Esophagus (tissue), 2 donors: ENCODE measurements at regions not wholly inside any gene's neighbourhood (a gene's known extent, or its start where the extent isn't known, plus 50 kb on each side); places are given as distances from the start of the nearest gene placed in this dataset.
"Not testable (repeated sequence)": the region's sequence is repeated elsewhere in the genome, so short reads cannot be mapped to it uniquely, and the experiment has no call there.

Experiments
- H3K27ac ChIP-seq, 2 donors: one replicate each; pipeline ENCODE4 v1.5.1; 2013; ENCODE audit warnings: low read depth in 2 of 2, mild to moderate bottlenecking in 2 of 2, inconsistent platforms in 1 of 2, low read length in 1 of 2, moderate library complexity in 1 of 2
- H3K27me3 ChIP-seq, 2 donors: one replicate each; pipeline ENCODE4 v1.6.1; 2013; ENCODE audit warnings: low read length in 2 of 2, control low read depth in 1 of 2, mild to moderate bottlenecking in 1 of 2; ENCODE audit not compliant: insufficient read depth in 2 of 2, control insufficient read depth in 1 of 2
- H3K36me3 ChIP-seq, 2 donors: one replicate each; pipeline ENCODE4 v1.6.1; 2013; ENCODE audit warnings: low read length in 1 of 2; ENCODE audit not compliant: control insufficient read depth in 2 of 2, insufficient read depth in 2 of 2
- H3K4me1 ChIP-seq, 2 donors: one replicate each; pipeline ENCODE4 v1.6.1; 2013; ENCODE audit warnings: low read length in 1 of 2; ENCODE audit not compliant: control insufficient read depth in 2 of 2, insufficient read depth in 2 of 2
- H3K4me3 ChIP-seq, 2 donors: one replicate each; pipeline ENCODE4 v1.5.1; 2013; ENCODE audit warnings: low read length in 2 of 2, mild to moderate bottlenecking in 2 of 2, low read depth in 1 of 2, moderate library complexity in 1 of 2
- H3K9me3 ChIP-seq, 2 donors: one replicate each; pipeline ENCODE4 v1.6.1; 2013; ENCODE audit warnings: mild to moderate bottlenecking in 2 of 2, low read depth in 1 of 2, low read length in 1 of 2, moderate library complexity in 1 of 2; ENCODE audit not compliant: control insufficient read depth in 2 of 2, insufficient read depth in 1 of 2
- WGBS, 2 donors: extraction: QIAGEN DNeasy Blood & Tissue Kit; methylation state at CpG; one replicate each; pipeline ENCODE4 v1.1.7; 2013; 5-methylcytosine and 5-hydroxymethylcytosine counted together
- donor health status: healthy with polysubstance abuse.
- donor health status: Bipolar disorder and iron deficiency.

DNA sequence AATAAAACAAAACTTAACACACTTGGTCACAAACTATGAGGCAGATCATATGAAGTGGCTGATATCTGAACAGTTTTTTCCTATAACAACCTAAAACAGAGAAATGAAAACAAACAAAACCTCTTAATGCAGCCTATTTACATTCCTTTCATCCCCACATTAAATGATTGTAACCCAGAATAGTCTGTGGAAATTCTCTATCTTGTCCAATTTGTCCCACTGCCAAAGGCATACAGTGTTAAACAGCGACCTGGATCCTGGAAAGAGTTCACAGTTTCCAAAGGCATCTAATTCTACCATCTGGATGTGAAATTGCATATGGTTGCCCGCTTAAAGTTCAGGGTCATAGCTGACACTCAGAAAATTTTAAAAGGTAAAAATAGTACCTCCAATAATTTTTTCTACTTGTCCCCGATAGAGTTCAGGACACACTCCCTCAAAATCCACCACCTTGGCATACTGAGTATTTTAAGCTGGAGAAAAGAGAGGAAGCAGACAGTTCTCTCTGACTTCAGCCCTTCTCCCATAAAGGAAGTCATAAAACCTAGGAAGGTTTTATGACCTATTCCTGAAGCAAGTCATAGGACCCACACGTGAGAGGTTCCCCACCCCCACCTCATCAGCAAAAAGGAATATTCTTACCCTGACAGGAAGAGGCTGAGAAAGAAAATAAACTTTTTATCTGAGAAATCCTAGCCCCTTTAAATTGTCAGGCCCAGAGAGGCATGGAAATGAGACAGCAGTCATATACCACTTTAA is 270.2 kb downstream of the PAPSS1 start:
- no peak overlapping the region for H3K27ac ChIP-seq
- no peaks in the 10 kb centered on the region for H3K36me3 ChIP-seq
- 42 to 50% methylated on average over 4 of the region's 4 CpGs for WGBS, 2 donors
- no peak overlapping the region for H3K4me3 ChIP-seq
- H3K9me3 ChIP-seq, result no peaks in the 10 kb centered on the region
- no peaks in the 10 kb centered on the region for H3K27me3 ChIP-seq
- H3K4me1 ChIP-seq, result no peaks in the 10 kb centered on the region

DNA sequence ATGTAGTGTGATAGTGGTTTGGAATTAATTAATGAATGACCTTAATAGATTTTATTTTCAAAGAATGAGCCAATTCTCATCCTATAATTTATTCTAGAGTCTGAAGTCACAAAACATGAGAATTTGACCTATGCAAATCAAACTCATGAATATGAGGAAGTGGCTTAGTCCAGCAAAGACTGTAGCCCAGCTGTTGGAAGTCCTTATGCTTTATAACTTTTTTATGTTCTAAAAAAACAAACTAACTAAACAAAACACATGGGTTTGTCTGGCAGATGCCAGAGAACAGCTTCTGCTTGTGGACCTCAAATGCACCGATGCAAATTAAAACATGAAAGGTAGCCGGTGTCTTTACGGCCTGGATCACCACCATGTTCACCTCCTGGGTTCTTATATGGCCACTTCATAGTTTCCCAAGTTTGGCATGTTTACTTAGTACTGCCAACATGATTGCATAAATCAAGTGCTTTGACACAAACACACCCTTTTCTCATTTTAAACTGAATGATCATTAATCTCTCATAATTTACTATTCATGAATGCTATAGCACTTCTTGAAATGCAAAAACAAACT is 277.4 kb downstream of the PAPSS1 start:
- Histone ChIP-seq H3K27me3 (no peaks in the 10 kb centered on the region), H3K9me3 (no peaks in the 10 kb centered on the region), H3K4me1 (peaks cover 0 to 3% of the 10 kb centered on the region in 2 donors), H3K36me3 (no peaks in the 10 kb centered on the region), H3K4me3 (no peak overlapping the region), H3K27ac (no peak overlapping the region)
- 71 to 82% methylated on average over 3 of the region's 3 CpGs for WGBS, 2 donors

DNA sequence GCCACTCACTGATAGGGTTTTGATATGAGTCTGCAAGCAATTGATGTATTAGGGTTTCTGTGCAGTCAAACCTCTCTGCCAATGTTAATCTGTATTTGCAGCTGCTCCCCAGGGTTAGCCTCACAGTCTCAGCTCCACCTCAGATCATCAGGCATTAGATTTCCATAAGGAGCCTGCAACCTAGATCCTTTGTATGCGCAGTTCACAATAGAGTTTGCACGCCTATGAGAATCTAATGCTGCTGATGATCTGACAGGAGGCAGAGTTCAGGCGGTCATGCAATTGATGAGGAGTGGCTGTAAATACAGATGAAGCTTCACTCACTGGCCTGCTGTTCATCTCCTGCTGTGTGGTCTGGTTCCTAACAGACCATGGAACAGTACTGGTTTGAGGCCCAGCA is 280.6 kb downstream of the PAPSS1 start:
- Histone ChIP-seq H3K36me3 (no peaks in the 10 kb centered on the region), H3K4me1 (peaks cover 0 to 3% of the 10 kb centered on the region in 2 donors), H3K4me3 (no peak overlapping the region), H3K27me3 (no peaks in the 10 kb centered on the region), H3K9me3 (no peaks in the 10 kb centered on the region), H3K27ac (no peak overlapping the region)
- 79 to 87% methylated on average over 3 of the region's 3 CpGs for WGBS, 2 donors

DNA sequence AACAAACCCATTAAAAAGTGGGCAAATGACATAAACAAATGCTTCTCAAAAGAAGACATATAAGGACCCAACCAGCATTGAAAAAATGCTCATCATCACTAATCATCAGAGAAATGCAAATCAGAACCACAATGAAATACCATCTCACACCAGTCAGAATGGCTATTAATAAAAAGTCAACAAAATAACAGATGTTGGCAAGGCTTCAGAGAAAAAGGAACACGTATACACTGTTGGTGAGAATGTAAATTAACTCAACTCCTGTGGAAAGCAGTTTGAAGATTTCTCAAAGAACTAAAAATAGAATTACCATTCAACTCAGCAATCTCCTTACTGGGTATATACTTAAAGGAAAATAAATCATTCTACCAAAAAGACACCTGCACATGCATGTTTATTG is 283.6 kb downstream of the PAPSS1 start:
- H3K36me3 ChIP-seq, H3K27ac ChIP-seq, H3K27me3 ChIP-seq, H3K4me1 ChIP-seq, H3K9me3 ChIP-seq, H3K4me3 ChIP-seq: not testable (repeated sequence)
- WGBS, 2 donors, result 15 to 35% methylated on average over 1 of the region's 1 CpG

DNA sequence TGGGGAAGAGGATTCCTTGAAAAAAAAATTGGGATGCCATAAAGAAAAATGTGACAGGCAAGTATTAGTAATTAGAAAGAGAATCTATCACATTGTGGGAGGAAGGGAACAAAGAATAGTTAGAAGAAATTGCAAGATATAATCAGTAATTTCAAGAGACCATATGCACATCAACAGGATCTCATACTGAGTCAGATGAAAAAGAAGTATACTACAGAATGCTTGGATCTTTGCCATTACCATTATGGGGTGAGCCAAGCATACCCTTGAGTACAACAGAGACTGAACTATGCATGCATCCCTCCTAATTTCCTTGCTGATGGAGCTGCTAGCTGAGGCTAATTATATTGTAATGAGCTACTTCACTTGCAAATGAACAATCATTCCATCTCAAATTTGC is 287.6 kb downstream of the PAPSS1 start:
- Histone ChIP-seq H3K9me3 (no peaks in the 10 kb centered on the region), H3K27me3 (no peaks in the 10 kb centered on the region), H3K4me1 (no peaks in the 10 kb centered on the region), H3K27ac (no peak overlapping the region), H3K36me3 (no peaks in the 10 kb centered on the region), H3K4me3 (no peak overlapping the region)

DNA sequence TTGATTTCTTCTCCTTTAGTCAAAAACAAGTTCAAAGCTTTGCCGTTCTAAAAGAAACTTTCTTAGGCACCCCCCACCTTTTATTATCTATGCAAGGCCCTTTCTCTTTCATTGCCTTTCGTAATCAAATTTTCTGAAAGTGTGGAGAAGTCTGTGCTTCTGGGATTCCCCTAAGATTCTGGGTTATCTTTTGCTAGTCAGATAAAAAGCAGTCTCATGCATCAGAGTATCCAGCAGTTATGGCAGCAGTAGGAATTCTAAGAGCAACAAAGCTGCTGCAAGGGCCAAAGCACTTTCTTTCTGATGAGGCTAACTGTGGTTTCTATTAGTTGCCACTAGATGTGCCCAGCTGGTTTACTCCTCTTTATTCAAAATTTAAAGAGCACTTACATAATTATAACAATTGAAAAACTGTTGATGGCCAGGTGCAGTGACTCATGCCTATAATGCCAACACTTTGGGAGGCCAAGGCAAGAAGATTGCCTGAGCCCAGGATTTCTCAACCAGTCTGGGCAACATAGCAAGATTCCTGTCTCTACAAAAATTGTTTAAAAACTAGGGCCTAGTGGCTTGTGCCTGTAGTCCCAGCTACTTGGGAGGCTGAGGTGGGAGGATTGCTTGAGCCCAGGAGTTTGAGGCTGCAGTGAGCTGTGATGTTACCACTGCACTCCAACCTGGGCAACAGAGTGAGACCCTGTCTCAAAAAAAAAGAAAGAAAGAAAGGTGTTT is 296.2 kb downstream of the PAPSS1 start:
- Histone ChIP-seq H3K4me3 (no peak overlapping the region), H3K36me3 (no peaks in the 10 kb centered on the region)
- 82 to 90% methylated on average over 2 of the region's 2 CpGs for WGBS, 2 donors

DNA sequence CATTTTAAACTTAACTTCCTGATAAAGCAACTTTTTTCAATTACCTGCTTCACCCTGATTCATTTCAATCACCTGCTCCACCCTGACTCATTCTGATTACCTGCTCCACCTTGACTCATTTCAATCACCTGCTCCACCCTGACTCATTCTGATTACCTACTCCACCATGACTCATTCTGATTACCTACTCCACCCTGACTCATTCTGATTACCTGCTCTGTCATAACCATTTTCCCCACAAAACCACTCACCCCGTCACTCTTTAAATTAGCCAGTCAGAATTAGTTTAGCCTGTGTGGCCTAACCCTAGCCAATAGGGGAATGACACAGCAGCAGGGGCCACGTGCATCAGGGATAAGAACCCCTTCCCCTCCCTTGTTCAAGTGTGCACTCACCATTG is 300.5 kb downstream of the PAPSS1 start:
- not testable (repeated sequence) for H3K4me1 ChIP-seq, H3K27ac ChIP-seq, H3K9me3 ChIP-seq, H3K4me3 ChIP-seq, H3K36me3 ChIP-seq, H3K27me3 ChIP-seq
- WGBS, 2 donors, result 43 to 44% methylated on average over 2 of the region's 2 CpGs

More for the DNA sequence above, 296.2 kb downstream of the PAPSS1 start:
- Histone ChIP-seq H3K9me3 (no peaks in the 10 kb centered on the region), H3K27me3 (no peaks in the 10 kb centered on the region), H3K27ac (no peak overlapping the region), H3K4me1 (no peaks in the 10 kb centered on the region)

DNA sequence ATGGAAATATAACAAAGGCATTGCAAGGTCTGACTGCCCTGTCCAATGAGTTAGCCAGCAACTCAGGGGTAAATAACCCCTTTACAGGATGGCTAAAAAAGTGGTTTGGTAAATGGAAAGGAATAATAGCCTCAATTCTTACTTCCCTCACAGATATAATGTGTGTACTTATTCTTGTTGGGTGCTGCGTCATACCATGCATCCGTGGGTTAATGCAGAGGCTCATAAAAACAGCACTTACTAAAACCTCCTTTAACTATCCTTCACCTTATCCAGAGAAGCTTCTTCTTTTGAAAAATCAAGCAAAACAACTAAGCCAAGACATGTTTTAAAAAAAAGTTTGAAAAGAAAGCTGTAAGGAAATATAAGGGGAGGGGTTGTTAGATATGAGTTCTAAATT is 301.0 kb downstream of the PAPSS1 start:
- H3K4me3 ChIP-seq, result no peak overlapping the region
- 46 to 67% methylated on average over 2 of the region's 2 CpGs for WGBS, 2 donors
- no peaks in the 10 kb centered on the region for H3K9me3 ChIP-seq
- H3K27me3 ChIP-seq, result no peaks in the 10 kb centered on the region
- H3K4me1 ChIP-seq, result no peaks in the 10 kb centered on the region
- H3K36me3 ChIP-seq, result no peaks in the 10 kb centered on the region
- H3K27ac ChIP-seq, result no peak overlapping the region

DNA sequence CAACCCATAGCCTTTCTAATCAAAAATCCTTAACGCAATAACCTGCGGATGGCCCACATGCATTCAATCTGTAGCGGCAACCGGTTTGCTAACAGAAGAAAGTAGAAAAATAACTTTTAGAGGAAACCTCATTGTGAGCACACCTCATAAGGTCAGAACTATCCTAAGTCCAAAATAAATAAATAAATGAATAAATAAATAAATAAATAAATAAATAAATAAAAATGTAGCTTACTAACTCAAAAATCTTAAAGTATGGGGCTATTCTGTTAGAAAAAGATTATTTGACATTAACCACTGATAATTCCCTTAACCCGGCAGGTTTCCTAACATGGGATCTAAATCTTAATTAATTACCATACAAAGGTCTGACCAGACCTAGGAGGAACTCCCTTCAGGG is 304.5 kb downstream of the PAPSS1 start:
- H3K27ac ChIP-seq, H3K4me1 ChIP-seq, H3K36me3 ChIP-seq, H3K4me3 ChIP-seq, H3K9me3 ChIP-seq, H3K27me3 ChIP-seq: not testable (repeated sequence)
- 94 to 97% methylated on average over 5 of the region's 5 CpGs for WGBS, 2 donors

DNA sequence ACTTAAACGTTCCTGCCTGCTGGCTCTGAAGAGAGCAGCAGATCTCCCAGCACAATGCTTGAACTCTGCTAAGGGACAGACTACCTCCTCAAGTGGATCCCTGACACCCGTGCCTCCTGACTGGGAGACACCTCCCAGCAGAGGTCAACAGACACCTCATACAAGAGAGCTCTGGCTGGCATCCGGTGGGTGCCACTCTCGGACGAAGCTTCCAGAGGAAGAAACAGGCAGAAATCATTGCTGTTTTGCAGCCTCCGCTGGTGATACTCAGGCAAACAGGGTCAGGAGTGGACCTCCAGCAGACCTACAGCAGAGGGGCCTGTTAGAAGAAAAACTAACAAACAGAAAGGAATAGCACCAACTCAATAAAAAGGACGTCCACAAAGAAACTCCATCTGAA is 310.2 kb downstream of the PAPSS1 start:
- not testable (repeated sequence) for H3K36me3 ChIP-seq, H3K9me3 ChIP-seq, H3K27me3 ChIP-seq, H3K4me1 ChIP-seq, H3K4me3 ChIP-seq, H3K27ac ChIP-seq
- WGBS, 2 donors, result 89 to 93% methylated on average over 7 of the region's 7 CpGs
